ENCODE measurements at regions not wholly inside any gene's neighbourhood (a gene's known extent, or its start where the extent isn't known, plus 50 kb on each side); places are given as distances from the start of the nearest gene placed in this dataset.

GRCh38 chr4:32249040-32249439 lies 1528.9 kb downstream of the PCDH7 start:
- CTCF ChIA-PET: interaction anchor here (0.6 kb wide), 1 partner anchor 19 kb away, joined by 6 read pairs; no protein-coding TSS in a partner anchor
- intact Hi-C loops (cut with micrococcal nuclease; ENCODE audit: unreplicated experiment): no loop called here
- in situ Hi-C loops (cut with HindIII; ENCODE audit: low pct_unique_long_range_greater_than_20kb, low sequenced_read_pairs): no loop called here

GRCh38 chr4:32251126-32251525 lies 1531.0 kb downstream of the PCDH7 start:
- no peak overlapping the region for H3K4me3 ChIP-seq (ENCODE audit: low read depth in 2 of 2, low read length in 2 of 2)

More at GRCh38 chr4:32249040-32249439, 1528.9 kb downstream of the PCDH7 start:
- Histone ChIP-seq H3K36me3 (ENCODE audit: control insufficient read depth, insufficient read depth, low read length) (no peaks in the 10 kb centered on the region), H3K27me3 (ENCODE audit: control insufficient read depth, insufficient read depth, low read length) (no peaks in the 10 kb centered on the region), H3K4me3 (ENCODE audit: low read depth in 2 of 2, low read length in 2 of 2) (no peak overlapping the region), H3K27ac (ENCODE audit: low read length) (no peak overlapping the region), H3K9me3 (ENCODE audit: control insufficient read depth, insufficient read depth, low read depth, low read length) (no peaks in the 10 kb centered on the region), H3K4me1 (ENCODE audit: control insufficient read depth, insufficient read depth, low read length) (no peaks in the 10 kb centered on the region)
- POLR2A ChIA-PET: no interaction called here
- TF ChIP-seq REST (IDR thresholded peaks at IDR 0.05; ENCODE audit: insufficient read depth in 1 of 2, low read depth in 2 of 2, low read length in 1 of 2): no peak
- TF ChIP-seq SIN3A (IDR thresholded peaks at IDR 0.05; ENCODE audit: borderline replicate concordance, insufficient read depth, low read depth, low read length): no peak
- TF ChIP-seq TCF7L2 (IDR thresholded peaks at IDR 0.05; ENCODE audit: low read depth, low read length): no peak
- TF ChIP-seq POLR2AphosphoS5 (IDR thresholded peaks at IDR 0.05; ENCODE audit: low read depth, low read length): no peak
- TF ChIP-seq CTCF (IDR thresholded peaks at IDR 0.05): no peak
- ATAC-seq (no peak), DNase-seq (ENCODE audit: low read depth, low spot score) (no peak)
- BruUV-seq (replicated peaks): no TSS peak

More at GRCh38 chr4:32251126-32251525, 1531.0 kb downstream of the PCDH7 start:
- H3K9me3 ChIP-seq (ENCODE audit: control insufficient read depth, insufficient read depth, low read depth, low read length): no peaks in the 10 kb centered on the region
- no peak for TF ChIP-seq REST (IDR thresholded peaks at IDR 0.05; ENCODE audit: insufficient read depth in 1 of 2, low read depth in 2 of 2, low read length in 1 of 2)
- no peak for TF ChIP-seq CTCF (IDR thresholded peaks at IDR 0.05)
- TF ChIP-seq POLR2AphosphoS5 (IDR thresholded peaks at IDR 0.05; ENCODE audit: low read depth, low read length): no peak
- TF ChIP-seq TCF7L2 (IDR thresholded peaks at IDR 0.05; ENCODE audit: low read depth, low read length): no peak
- no peak for TF ChIP-seq SIN3A (IDR thresholded peaks at IDR 0.05; ENCODE audit: borderline replicate concordance, insufficient read depth, low read depth, low read length)
- in situ Hi-C loops (cut with HindIII; ENCODE audit: low pct_unique_long_range_greater_than_20kb, low sequenced_read_pairs) (no loop called here), intact Hi-C loops (cut with micrococcal nuclease; ENCODE audit: unreplicated experiment) (no loop called here)
- BruUV-seq (replicated peaks): no TSS peak
- no peaks in the 10 kb centered on the region for H3K36me3 ChIP-seq (ENCODE audit: control insufficient read depth, insufficient read depth, low read length)
- no peak for ATAC-seq
- H3K4me1 ChIP-seq (ENCODE audit: control insufficient read depth, insufficient read depth, low read length): no peaks in the 10 kb centered on the region
- no peak overlapping the region for H3K27ac ChIP-seq (ENCODE audit: low read length)
- ChIA-PET CTCF (interaction anchor here (0.6 kb wide), 1 partner anchor 1532 kb away, joined by 6 read pairs; no protein-coding TSS in a partner anchor), POLR2A (no interaction called here)
- H3K27me3 ChIP-seq (ENCODE audit: control insufficient read depth, insufficient read depth, low read length): no peaks in the 10 kb centered on the region
- DNase-seq (ENCODE audit: low read depth, low spot score): no peak

Measured in Panc1 (cell line).